ENCODE measurements at regions not wholly inside any gene's neighbourhood (a gene's known extent, or its start where the extent isn't known, plus 50 kb on each side); places are given as distances from the start of the nearest gene placed in this dataset.

- no peak for TF ChIP-seq EZH2 (IDR thresholded peaks at IDR 0.05)
- TF ChIP-seq FOXP2 (optimal IDR thresholded peaks at IDR 0.05; ENCODE audit: control extremely low read depth, extremely low read length, insufficient read depth): no peak
Observed at GRCh38 chr14:54040846-54041245, 84.2 kb upstream of the BMP4 start.
